SH-SY5Y (cell line): ENCODE measurements at regions not wholly inside any gene's neighbourhood (a gene's known extent, or its start where the extent isn't known, plus 50 kb on each side); places are given as distances from the start of the nearest gene placed in this dataset.

ENCODE experiments used
- GATA2 ChIP-seq: IDR thresholded peaks from 2 replicates; pipeline ENCODE4 v1.6.1; 2011; ENCODE audit warnings: mild to moderate bottlenecking, low read depth, low read length
- GATA3 ChIP-seq: IDR thresholded peaks from 2 replicates; pipeline ENCODE4 v1.6.1; 2011; ENCODE audit warnings: low read depth, mild to moderate bottlenecking, low read length, moderate library complexity

GRCh38 chr6:119626884-119627619 lies 277.5 kb upstream of the MAN1A1 start:
- no peak for TF ChIP-seq GATA2
- TF ChIP-seq GATA3, result no peak
